BE2C (cell line): ENCODE measurements at regions not wholly inside any gene's neighbourhood (a gene's known extent, or its start where the extent isn't known, plus 50 kb on each side); places are given as distances from the start of the nearest gene placed in this dataset.

ENCODE experiments used
- DNase-seq: peaks from one replicate; pipeline ENCODE4 v3.0.0-alpha.2; 2020
- H3K27me3 ChIP-seq: fragments of 250-450 bp; sonication (Bioruptor Pico); 2 replicates; pipeline ENCODE4 v1.5.1; 2020; ENCODE audit warnings: mild to moderate bottlenecking
- H3K36me3 ChIP-seq: fragments of 250-450 bp; sonication (Bioruptor Pico); 2 replicates; pipeline ENCODE4 v1.5.1; 2020; ENCODE audit warnings: mild to moderate bottlenecking
- H3K4me1 ChIP-seq: fragments of 250-450 bp; sonication (Bioruptor Pico); 2 replicates; pipeline ENCODE4 v1.5.1; 2020
- H3K4me3 ChIP-seq: 2 replicates; pipeline ENCODE4 v1.5.1; 2011; ENCODE audit warnings: low read depth, low read length
- H3K9me3 ChIP-seq: fragments of 250-450 bp; sonication (Bioruptor Pico); 2 replicates; pipeline ENCODE4 v1.5.1; 2020
- CTCF ChIP-seq: IDR thresholded peaks from 2 replicates; pipeline ENCODE4 v1.5.1; 2012; ENCODE audit warnings: mild to moderate bottlenecking, low read depth, low read length

- no peak for TF ChIP-seq CTCF
- H3K36me3 ChIP-seq = no peaks in the 10 kb centered on the region
- no peaks in the 10 kb centered on the region for H3K4me1 ChIP-seq
- H3K4me3 ChIP-seq = no peak overlapping the region
- H3K27me3 ChIP-seq = no peaks in the 10 kb centered on the region
- no peaks in the 10 kb centered on the region; the same call in 1 of the 2 replicates for H3K9me3 ChIP-seq
- DNase-seq = no peak
Measured at GRCh38 chr1:118791094-118791691, 196.9 kb downstream of the TBX15 start.

DNA sequence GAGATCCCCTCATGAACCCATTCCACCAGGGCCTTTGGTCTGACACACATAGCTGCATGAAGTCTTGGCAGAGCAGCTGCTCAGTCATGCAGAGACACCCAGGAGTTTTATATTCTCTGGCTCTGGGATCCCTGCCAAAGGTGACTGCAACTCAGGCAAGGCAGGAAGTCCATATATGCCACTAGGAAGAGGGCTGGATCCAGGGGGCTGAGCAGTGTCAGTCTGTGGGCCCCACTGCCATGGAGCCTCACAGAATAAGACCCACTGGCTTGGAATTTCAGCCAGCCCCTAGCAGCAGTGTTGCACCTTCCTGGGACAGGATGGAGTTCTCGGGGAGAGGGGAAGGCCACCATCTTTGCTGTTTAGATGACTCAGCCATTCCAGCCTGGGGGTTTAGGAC lies 199.7 kb downstream of the TBX15 start:
- H3K4me3 ChIP-seq = no peak overlapping the region
- H3K36me3 ChIP-seq = no peaks in the 10 kb centered on the region
- H3K27me3 ChIP-seq = no peaks in the 10 kb centered on the region
- H3K9me3 ChIP-seq = no peaks in the 10 kb centered on the region; the same call in 1 of the 2 replicates
- no peak for DNase-seq
- H3K4me1 ChIP-seq = no peaks in the 10 kb centered on the region
- TF ChIP-seq CTCF = no peak

DNA sequence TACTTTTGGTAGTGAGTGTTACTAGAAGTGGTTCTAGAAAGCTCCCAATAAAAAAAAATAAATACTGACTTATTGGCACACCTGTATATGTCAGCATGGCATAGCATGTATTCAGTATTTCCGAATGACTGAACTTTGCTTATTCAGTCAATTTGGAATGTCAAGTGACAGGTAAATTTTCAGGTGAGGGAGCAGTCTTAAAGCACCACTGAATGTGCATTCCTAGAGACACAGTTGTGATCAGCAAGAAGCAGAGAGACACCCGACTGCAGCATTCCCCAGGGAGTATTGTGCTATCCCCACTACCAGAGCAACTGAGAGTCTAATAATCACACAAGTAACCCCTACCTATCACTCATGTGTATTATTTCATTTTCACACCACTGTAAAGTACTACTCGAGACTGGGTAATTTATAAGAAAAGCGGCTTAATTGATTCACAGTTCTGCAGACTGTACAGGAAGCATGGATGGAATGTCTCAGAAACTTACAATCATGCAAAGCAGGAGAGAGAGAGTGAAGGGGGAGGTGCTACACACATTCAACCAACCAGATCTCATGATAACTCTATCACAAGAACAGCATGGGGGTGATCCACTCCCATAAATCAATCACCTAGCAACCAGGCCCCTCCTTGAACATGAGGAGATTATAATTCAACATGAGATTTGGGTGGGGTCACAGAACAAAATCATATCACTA lies 201.5 kb downstream of the TBX15 start:
- no peaks in the 10 kb centered on the region for H3K27me3 ChIP-seq
- no peaks in the 10 kb centered on the region for H3K4me1 ChIP-seq
- DNase-seq = no peak
- H3K9me3 ChIP-seq = no peaks in the 10 kb centered on the region; the same call in 1 of the 2 replicates
- no peaks in the 10 kb centered on the region for H3K36me3 ChIP-seq
- H3K4me3 ChIP-seq = no peak overlapping the region
- no peak for TF ChIP-seq CTCF

- H3K4me1 ChIP-seq = no peaks in the 10 kb centered on the region
- H3K4me3 ChIP-seq = no peak overlapping the region
- TF ChIP-seq CTCF = no peak
- no peaks in the 10 kb centered on the region for H3K36me3 ChIP-seq
- H3K27me3 ChIP-seq = no peaks in the 10 kb centered on the region
- no peak for DNase-seq
- H3K9me3 ChIP-seq = no peaks in the 10 kb centered on the region; the same call in 1 of the 2 replicates
Measured at GRCh38 chr1:118785246-118785645, 202.9 kb downstream of the TBX15 start.

DNA sequence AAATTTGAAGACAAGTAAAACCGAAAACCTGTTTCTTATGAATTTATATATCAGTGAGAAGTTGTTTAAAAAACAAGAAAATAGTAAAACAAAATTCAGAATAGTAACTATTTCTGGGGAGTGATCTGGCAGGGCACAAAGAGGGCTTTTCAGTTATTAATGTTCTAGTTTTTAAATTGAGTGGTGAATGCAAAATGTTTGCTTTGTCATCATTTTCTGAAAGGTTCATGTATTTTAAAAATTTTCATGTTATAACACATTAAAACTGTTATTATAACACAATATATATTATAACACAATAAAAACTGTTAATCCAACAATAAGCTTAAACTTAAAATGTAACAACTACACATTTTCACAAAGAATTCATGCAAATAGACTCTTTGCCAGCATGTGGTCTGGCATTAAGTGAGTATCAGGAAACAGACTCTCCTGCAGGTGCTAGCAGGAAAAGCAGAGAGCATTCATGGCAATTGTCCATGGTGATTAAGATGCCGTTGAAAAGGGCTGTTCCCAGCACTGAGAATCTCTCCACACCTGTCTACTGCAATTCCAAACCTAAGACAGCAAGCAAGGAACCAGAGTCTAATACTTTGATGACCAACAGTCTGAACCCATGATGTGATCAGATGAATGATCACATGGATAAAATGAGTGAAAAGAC lies 204.9 kb downstream of the TBX15 start:
- TF ChIP-seq CTCF = no peak
- Histone ChIP-seq H3K36me3 (no peaks in the 10 kb centered on the region), H3K4me1 (no peaks in the 10 kb centered on the region), H3K27me3 (no peaks in the 10 kb centered on the region), H3K4me3 (no peak overlapping the region), H3K9me3 (no peaks in the 10 kb centered on the region)
- DNase-seq = no peak

DNA sequence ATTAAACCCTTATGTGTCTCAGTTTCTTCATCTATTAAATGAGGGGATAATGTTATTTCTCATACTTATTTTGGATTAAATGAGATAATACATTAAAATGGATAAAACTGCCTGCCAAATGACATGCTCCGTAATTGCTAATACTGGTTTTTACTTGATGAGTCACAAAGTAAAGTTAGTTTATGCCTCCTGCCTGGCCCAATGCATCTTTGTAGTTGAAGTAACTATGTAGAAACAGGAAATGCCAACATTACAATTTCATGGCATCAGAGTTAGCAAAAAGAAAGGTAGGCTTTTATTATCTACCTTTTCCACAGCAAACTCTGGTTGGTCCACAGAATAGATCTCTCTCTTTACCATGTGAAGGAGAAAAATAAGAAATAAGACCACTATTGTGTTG lies 214.5 kb downstream of the TBX15 start:
- no peaks in the 10 kb centered on the region for H3K36me3 ChIP-seq
- H3K9me3 ChIP-seq = no peaks in the 10 kb centered on the region
- TF ChIP-seq CTCF = no peak

More for the DNA sequence above, 214.5 kb downstream of the TBX15 start:
- Histone ChIP-seq H3K4me3 (no peak overlapping the region), H3K27me3 (no peaks in the 10 kb centered on the region), H3K4me1 (no peaks in the 10 kb centered on the region)
- DNase-seq = no peak
